Tibial artery (tissue), 4 donors: ENCODE measurements at regions not wholly inside any gene's neighbourhood (a gene's known extent, or its start where the extent isn't known, plus 50 kb on each side); places are given as distances from the start of the nearest gene placed in this dataset.

Experiments
- DNase-seq, 2 donors: peaks; one replicate each; pipeline ENCODE4 v3.0.0-alpha.2; 2019
- H3K27ac ChIP-seq, 2 donors: fragments of 200-600 bp; sonication (generic) in 1 of 2; 1 replicate in 1 of 2; 2 replicates in 1 of 2; pipeline ENCODE4 v1.5.1; 2018 to 2019; ENCODE audit warnings: mild to moderate bottlenecking in 1 of 2
- H3K27me3 ChIP-seq, 2 donors: fragments of 200-600 bp; sonication (generic) in 1 of 2; one replicate each; pipeline versions ENCODE4 v1.5.1 to v1.6.0; 2016 to 2019
- H3K36me3 ChIP-seq, 3 donors: fragments of 200-600 bp; sonication (generic) in 2 of 3; one replicate each; pipeline ENCODE4 v1.5.1; 2016 to 2019; ENCODE audit warnings: mild to moderate bottlenecking in 2 of 3
- H3K4me1 ChIP-seq, 4 donors: fragments of 200-600 bp; sonication (generic) in 2 of 4; 1 replicate in 3 of 4; 2 replicates in 1 of 4; pipeline ENCODE4 v1.5.1; 2016 to 2019
- H3K4me3 ChIP-seq, 2 donors: fragments of 200-600 bp; sonication (generic) in 1 of 2; 1 replicate in 1 of 2; 2 replicates in 1 of 2; pipeline ENCODE4 v1.5.1; 2018 to 2019; ENCODE audit warnings: mild to moderate bottlenecking in 2 of 2
- H3K9me3 ChIP-seq, 3 donors: fragments of 200-600 bp; sonication (generic) in 1 of 3; one replicate each; pipeline ENCODE4 v1.5.1; 2016 to 2019
- CTCF ChIP-seq, 2 experiments: fragments of 200-600 bp in 1 of 2; fragments of 450-650 bp in 1 of 2; IDR thresholded peaks; one replicate each; pipeline ENCODE4 v1.5.1; 2017 to 2019; ENCODE audit warnings: antibody characterized with exemption in 2 of 2, mild to moderate bottlenecking in 1 of 2, moderate library complexity in 1 of 2
- intact Hi-C: fragments of 100-400 bp; cut with DNase I; formaldehyde crosslinking; loops from one replicate; pipeline ENCODE4 v1.15.0; 2023; ENCODE audit warnings: low total_unique reads

- DNase-seq = no peak
- intact Hi-C loops = no loop called here
- H3K4me3 ChIP-seq = no peak overlapping the region
- no peaks in the 10 kb centered on the region for H3K4me1 ChIP-seq
- no peaks in the 10 kb centered on the region for H3K36me3 ChIP-seq
- no peak for TF ChIP-seq CTCF (IDR thresholded peaks at IDR 0.05)
- H3K9me3 ChIP-seq = no peaks in the 10 kb centered on the region
- no peak overlapping the region for H3K27ac ChIP-seq
- H3K27me3 ChIP-seq = no peaks in the 10 kb centered on the region
Measured at GRCh38 chr13:90230311-90230710, 1117.2 kb upstream of the MIR17HG start.

GRCh38 chr13:90232291-90232690 is 1115.2 kb upstream of the MIR17HG start:
- TF ChIP-seq CTCF (IDR thresholded peaks at IDR 0.05) = no peak
- no peak overlapping the region for H3K4me3 ChIP-seq
- intact Hi-C loops = no loop called here

GRCh38 chr13:90233933-90234672 is 1113.4 kb upstream of the MIR17HG start:
- TF ChIP-seq CTCF (IDR thresholded peaks at IDR 0.05) = peak in 1 of 2 experiments; percentile 10

More at GRCh38 chr13:90232291-90232690, 1115.2 kb upstream of the MIR17HG start:
- H3K4me1 ChIP-seq = no peaks in the 10 kb centered on the region
- H3K27ac ChIP-seq = no peak overlapping the region
- no peaks in the 10 kb centered on the region for H3K36me3 ChIP-seq
- no peak for DNase-seq
- no peaks in the 10 kb centered on the region for H3K9me3 ChIP-seq
- H3K27me3 ChIP-seq = no peaks in the 10 kb centered on the region

GRCh38 chr13:90237852-90238251 is 1109.6 kb upstream of the MIR17HG start:
- H3K4me3 ChIP-seq = no peak overlapping the region
- H3K27ac ChIP-seq = no peak overlapping the region
- intact Hi-C loops = no loop called here
- DNase-seq = no peak
- TF ChIP-seq CTCF (IDR thresholded peaks at IDR 0.05) = no peak
- no peaks in the 10 kb centered on the region for H3K27me3 ChIP-seq
- H3K36me3 ChIP-seq = no peaks in the 10 kb centered on the region
- H3K9me3 ChIP-seq = no peaks in the 10 kb centered on the region
- no peaks in the 10 kb centered on the region for H3K4me1 ChIP-seq

More at GRCh38 chr13:90233933-90234672, 1113.4 kb upstream of the MIR17HG start:
- H3K4me3 ChIP-seq = no peak overlapping the region
- no peaks in the 10 kb centered on the region for H3K27me3 ChIP-seq
- no peak for DNase-seq
- intact Hi-C loops = no loop called here
- H3K9me3 ChIP-seq = no peaks in the 10 kb centered on the region
- no peaks in the 10 kb centered on the region for H3K4me1 ChIP-seq
- H3K27ac ChIP-seq = no peak overlapping the region
- no peaks in the 10 kb centered on the region for H3K36me3 ChIP-seq

- no peak for TF ChIP-seq CTCF (IDR thresholded peaks at IDR 0.05)
- H3K36me3 ChIP-seq = no peaks in the 10 kb centered on the region
- intact Hi-C loops = no loop called here
- no peak overlapping the region for H3K27ac ChIP-seq
- H3K9me3 ChIP-seq = no peaks in the 10 kb centered on the region
- no peak for DNase-seq
- H3K4me3 ChIP-seq = no peak overlapping the region
- no peaks in the 10 kb centered on the region for H3K27me3 ChIP-seq
- no peaks in the 10 kb centered on the region for H3K4me1 ChIP-seq
Measured at GRCh38 chr13:90238413-90238812, 1109.1 kb upstream of the MIR17HG start.
